HL-60 (cell line): ENCODE measurements at regions not wholly inside any gene's neighbourhood (a gene's known extent, or its start where the extent isn't known, plus 50 kb on each side); places are given as distances from the start of the nearest gene placed in this dataset.

ENCODE experiments used
- DNase-seq, 2 experiments: peaks; one replicate each; pipeline ENCODE4 v3.0.0-alpha.2; 2010 to 2020; ENCODE audit warnings: low read depth in 1 of 2, low spot score in 1 of 2
- H3K27ac ChIP-seq: fragments of 250-450 bp; sonication (Bioruptor Pico); replicated peaks from 2 replicates; pipeline ENCODE4 v1.5.1; 2020; ENCODE audit warnings: mild to moderate bottlenecking, moderate library complexity
- H3K27me3 ChIP-seq: fragments of 250-450 bp; sonication (Bioruptor Pico); 2 replicates; pipeline ENCODE4 v1.5.1; 2021; ENCODE audit warnings: mild to moderate bottlenecking, moderate library complexity; ENCODE audit not compliant: insufficient read depth, poor library complexity, severe bottlenecking
- H3K4me3 ChIP-seq: replicated peaks from 2 replicates; pipeline ENCODE4 v1.5.1; 2011; ENCODE audit warnings: mild to moderate bottlenecking, control low read depth, low read length; ENCODE audit not compliant: insufficient read depth
- GABPA ChIP-seq: IDR thresholded peaks from 2 replicates; pipeline ENCODE4 v1.6.1; 2012; ENCODE audit warnings: low read depth
- POLR2AphosphoS5 ChIP-seq: IDR thresholded peaks from 2 replicates; pipeline ENCODE4 v1.6.1; 2012; ENCODE audit warnings: low read depth
- SPI1 ChIP-seq: IDR thresholded peaks from 2 replicates; pipeline ENCODE4 v1.6.1; 2012; ENCODE audit warnings: low read depth, mild to moderate bottlenecking, borderline replicate concordance
- TF ChIP-seq, protein P1 (sequence below): IDR thresholded peaks from 2 replicates; pipeline ENCODE4 v1.6.1; 2012; ENCODE audit warnings: low read depth; ENCODE audit not compliant: insufficient replicate concordance
- TF ChIP-seq, protein P2 (sequence below): IDR thresholded peaks from one replicate; pipeline ENCODE4 v1.5.1; 2011; ENCODE audit warnings: low read length, control low read depth, inconsistent platforms; ENCODE audit not compliant: insufficient read depth

DNA sequence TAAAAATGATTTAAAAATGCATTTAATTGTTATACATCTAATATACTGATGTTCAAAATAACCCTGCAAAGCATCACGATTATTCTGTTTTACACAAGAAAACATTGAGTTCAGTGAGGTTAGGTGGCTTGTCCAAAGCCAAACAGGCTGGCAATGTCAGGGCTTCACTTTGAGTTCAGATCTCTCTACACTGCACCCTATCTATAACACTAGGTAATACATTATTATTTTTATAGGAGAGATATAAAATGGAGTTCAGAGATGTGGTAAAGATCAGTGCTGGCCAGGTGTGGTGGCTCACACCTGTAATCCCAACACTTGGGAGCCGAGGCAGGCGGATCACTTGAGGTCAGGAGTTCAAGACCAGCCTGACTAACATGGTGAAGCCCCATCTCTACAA lies 165.9 kb upstream of the MYO3A start:
- H3K27ac ChIP-seq: no peak overlapping the region
- TF ChIP-seq, protein P1, sequence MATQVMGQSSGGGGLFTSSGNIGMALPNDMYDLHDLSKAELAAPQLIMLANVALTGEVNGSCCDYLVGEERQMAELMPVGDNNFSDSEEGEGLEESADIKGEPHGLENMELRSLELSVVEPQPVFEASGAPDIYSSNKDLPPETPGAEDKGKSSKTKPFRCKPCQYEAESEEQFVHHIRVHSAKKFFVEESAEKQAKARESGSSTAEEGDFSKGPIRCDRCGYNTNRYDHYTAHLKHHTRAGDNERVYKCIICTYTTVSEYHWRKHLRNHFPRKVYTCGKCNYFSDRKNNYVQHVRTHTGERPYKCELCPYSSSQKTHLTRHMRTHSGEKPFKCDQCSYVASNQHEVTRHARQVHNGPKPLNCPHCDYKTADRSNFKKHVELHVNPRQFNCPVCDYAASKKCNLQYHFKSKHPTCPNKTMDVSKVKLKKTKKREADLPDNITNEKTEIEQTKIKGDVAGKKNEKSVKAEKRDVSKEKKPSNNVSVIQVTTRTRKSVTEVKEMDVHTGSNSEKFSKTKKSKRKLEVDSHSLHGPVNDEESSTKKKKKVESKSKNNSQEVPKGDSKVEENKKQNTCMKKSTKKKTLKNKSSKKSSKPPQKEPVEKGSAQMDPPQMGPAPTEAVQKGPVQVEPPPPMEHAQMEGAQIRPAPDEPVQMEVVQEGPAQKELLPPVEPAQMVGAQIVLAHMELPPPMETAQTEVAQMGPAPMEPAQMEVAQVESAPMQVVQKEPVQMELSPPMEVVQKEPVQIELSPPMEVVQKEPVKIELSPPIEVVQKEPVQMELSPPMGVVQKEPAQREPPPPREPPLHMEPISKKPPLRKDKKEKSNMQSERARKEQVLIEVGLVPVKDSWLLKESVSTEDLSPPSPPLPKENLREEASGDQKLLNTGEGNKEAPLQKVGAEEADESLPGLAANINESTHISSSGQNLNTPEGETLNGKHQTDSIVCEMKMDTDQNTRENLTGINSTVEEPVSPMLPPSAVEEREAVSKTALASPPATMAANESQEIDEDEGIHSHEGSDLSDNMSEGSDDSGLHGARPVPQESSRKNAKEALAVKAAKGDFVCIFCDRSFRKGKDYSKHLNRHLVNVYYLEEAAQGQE: no peak
- TF ChIP-seq, protein P2, sequence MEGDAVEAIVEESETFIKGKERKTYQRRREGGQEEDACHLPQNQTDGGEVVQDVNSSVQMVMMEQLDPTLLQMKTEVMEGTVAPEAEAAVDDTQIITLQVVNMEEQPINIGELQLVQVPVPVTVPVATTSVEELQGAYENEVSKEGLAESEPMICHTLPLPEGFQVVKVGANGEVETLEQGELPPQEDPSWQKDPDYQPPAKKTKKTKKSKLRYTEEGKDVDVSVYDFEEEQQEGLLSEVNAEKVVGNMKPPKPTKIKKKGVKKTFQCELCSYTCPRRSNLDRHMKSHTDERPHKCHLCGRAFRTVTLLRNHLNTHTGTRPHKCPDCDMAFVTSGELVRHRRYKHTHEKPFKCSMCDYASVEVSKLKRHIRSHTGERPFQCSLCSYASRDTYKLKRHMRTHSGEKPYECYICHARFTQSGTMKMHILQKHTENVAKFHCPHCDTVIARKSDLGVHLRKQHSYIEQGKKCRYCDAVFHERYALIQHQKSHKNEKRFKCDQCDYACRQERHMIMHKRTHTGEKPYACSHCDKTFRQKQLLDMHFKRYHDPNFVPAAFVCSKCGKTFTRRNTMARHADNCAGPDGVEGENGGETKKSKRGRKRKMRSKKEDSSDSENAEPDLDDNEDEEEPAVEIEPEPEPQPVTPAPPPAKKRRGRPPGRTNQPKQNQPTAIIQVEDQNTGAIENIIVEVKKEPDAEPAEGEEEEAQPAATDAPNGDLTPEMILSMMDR: no peak
- no peak for TF ChIP-seq SPI1
- no peak for TF ChIP-seq POLR2AphosphoS5
- no peak for TF ChIP-seq GABPA
- no peaks in the 10 kb centered on the region for H3K27me3 ChIP-seq
- DNase-seq: no peak
- no peak overlapping the region for H3K4me3 ChIP-seq

DNA sequence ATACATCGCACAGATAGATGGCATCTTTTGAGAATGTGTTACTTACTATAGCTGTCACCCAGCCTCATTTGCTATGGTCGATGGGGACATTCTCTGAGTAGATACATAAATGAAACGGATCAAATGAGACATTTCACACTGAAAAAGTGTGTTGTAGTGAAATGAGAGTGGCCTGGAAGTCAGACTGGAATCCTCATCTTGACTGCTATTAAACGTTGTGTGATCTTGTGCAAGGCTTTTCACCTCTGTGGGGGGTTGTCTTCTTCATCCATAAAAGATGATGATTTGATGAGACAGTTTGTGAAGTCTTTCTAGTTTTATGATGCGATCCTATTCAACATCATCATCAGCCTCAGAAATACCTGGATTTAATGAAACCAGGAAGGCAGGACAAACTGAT lies 155.4 kb upstream of the MYO3A start:
- H3K27me3 ChIP-seq: no peaks in the 10 kb centered on the region
- no peak for DNase-seq
- no peak for TF ChIP-seq GABPA
- no peak for TF ChIP-seq POLR2AphosphoS5
- TF ChIP-seq, protein P2: no peak
- TF ChIP-seq, protein P1: no peak
- TF ChIP-seq SPI1: no peak
- H3K4me3 ChIP-seq: no peak overlapping the region
- no peak overlapping the region for H3K27ac ChIP-seq

DNA sequence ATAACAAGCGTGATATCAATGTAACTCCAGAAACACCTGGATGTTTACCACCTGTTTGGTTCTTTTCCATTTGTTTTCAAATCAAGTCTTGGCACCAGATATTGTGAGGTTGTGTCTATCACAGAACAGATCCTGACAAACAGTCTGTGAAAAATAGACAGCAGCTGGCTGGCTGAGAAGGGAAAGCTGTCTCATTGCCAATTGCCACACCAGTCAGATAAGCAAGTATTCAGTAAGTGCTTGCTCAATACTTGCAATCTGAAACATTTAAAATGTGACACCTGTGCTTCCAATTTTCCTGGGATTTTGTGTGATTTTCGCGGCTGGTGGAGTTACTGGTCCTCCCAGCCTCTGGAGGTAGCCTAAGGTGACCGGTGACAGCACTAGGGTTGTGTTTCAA lies 147.9 kb upstream of the MYO3A start:
- no peak for TF ChIP-seq SPI1
- TF ChIP-seq, protein P1: no peak
- no peak for TF ChIP-seq POLR2AphosphoS5
- TF ChIP-seq, protein P2: no peak
- no peak for TF ChIP-seq GABPA
- H3K27ac ChIP-seq: no peak overlapping the region
- no peak for DNase-seq
- H3K4me3 ChIP-seq: no peak overlapping the region
- no peaks in the 10 kb centered on the region for H3K27me3 ChIP-seq
